ENCODE measurements at regions not wholly inside any gene's neighbourhood (a gene's known extent, or its start where the extent isn't known, plus 50 kb on each side); places are given as distances from the start of the nearest gene placed in this dataset.
"Not testable (repeated sequence)": the region's sequence is repeated elsewhere in the genome, so short reads cannot be mapped to it uniquely, and the experiment has no call there.

DNA sequence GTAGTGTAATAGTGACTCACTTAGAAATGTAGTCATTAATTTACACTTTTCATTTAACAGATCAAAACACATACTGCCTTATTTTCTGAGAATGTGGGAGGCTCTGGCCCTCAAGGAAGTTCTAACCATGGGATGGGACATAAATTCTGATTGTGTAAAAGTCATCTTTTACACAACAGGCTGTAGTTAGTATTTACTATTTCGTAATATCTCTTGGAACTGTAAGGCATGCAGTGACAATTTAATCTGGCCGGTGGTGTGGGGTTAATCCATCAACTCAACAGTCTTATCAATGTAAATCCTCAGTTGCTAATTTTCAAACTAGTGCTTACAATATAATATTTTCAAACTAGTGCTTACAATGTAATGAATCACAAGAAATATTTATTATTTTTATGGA lies 1599.2 kb downstream of the EFNB2 start:
- no peaks in the 10 kb centered on the region for H3K9me2 ChIP-seq (ENCODE audit: low read depth, low read length)
- no peak overlapping the region for H3K9ac ChIP-seq (ENCODE audit: low read length)
- no peak overlapping the region for H3K4me2 ChIP-seq (ENCODE audit: low read length)
- H3K79me2 ChIP-seq (ENCODE audit: insufficient read depth, low read length): no peaks in the 10 kb centered on the region
- H3K4me1 ChIP-seq (ENCODE audit: insufficient read depth, low read length, severe bottlenecking): no peaks in the 10 kb centered on the region
- no peak for TF ChIP-seq EZH2 (IDR thresholded peaks at IDR 0.05; ENCODE audit: borderline replicate concordance, low read length)
- TF ChIP-seq, protein P1, sequence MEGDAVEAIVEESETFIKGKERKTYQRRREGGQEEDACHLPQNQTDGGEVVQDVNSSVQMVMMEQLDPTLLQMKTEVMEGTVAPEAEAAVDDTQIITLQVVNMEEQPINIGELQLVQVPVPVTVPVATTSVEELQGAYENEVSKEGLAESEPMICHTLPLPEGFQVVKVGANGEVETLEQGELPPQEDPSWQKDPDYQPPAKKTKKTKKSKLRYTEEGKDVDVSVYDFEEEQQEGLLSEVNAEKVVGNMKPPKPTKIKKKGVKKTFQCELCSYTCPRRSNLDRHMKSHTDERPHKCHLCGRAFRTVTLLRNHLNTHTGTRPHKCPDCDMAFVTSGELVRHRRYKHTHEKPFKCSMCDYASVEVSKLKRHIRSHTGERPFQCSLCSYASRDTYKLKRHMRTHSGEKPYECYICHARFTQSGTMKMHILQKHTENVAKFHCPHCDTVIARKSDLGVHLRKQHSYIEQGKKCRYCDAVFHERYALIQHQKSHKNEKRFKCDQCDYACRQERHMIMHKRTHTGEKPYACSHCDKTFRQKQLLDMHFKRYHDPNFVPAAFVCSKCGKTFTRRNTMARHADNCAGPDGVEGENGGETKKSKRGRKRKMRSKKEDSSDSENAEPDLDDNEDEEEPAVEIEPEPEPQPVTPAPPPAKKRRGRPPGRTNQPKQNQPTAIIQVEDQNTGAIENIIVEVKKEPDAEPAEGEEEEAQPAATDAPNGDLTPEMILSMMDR (IDR thresholded peaks at IDR 0.05; ENCODE audit: low read length): no peak
- H2AFZ ChIP-seq (ENCODE audit: low read length): no peak overlapping the region
- no peak overlapping the region for H3K4me3 ChIP-seq (ENCODE audit: low read depth, low read length, poor library complexity, severe bottlenecking)
- no peaks in the 10 kb centered on the region for H4K20me1 ChIP-seq (ENCODE audit: insufficient read depth, low read length)
- 0 out of 2 replicates have a peak, but pooled peaks cover 2% of the 10 kb centered on the region for H3K9me3 ChIP-seq (ENCODE audit: low read length)
- H3K36me3 ChIP-seq (ENCODE audit: insufficient read depth, low read length): no peaks in the 10 kb centered on the region
- H3K27ac ChIP-seq (ENCODE audit: low read depth, low read length, poor library complexity, severe bottlenecking): no peak overlapping the region
- no peaks in the 10 kb centered on the region for H3K27me3 ChIP-seq (ENCODE audit: insufficient read depth, low read length)
- no peaks in the 10 kb centered on the region for H3F3A ChIP-seq (ENCODE audit: insufficient read depth, low read length)

GRCh38 chr13:104920513-104920912 lies 1614.9 kb downstream of the EFNB2 start:
- not testable (repeated sequence) for H3K9me2 ChIP-seq (ENCODE audit: low read depth, low read length); H3K27ac ChIP-seq (ENCODE audit: low read depth, low read length, poor library complexity, severe bottlenecking); H3F3A ChIP-seq (ENCODE audit: insufficient read depth, low read length); H3K27me3 ChIP-seq (ENCODE audit: insufficient read depth, low read length); H3K79me2 ChIP-seq (ENCODE audit: insufficient read depth, low read length); H3K4me3 ChIP-seq (ENCODE audit: low read depth, low read length, poor library complexity, severe bottlenecking); H2AFZ ChIP-seq (ENCODE audit: low read length); H3K9ac ChIP-seq (ENCODE audit: low read length); H3K4me2 ChIP-seq (ENCODE audit: low read length); H3K36me3 ChIP-seq (ENCODE audit: insufficient read depth, low read length); H4K20me1 ChIP-seq (ENCODE audit: insufficient read depth, low read length); H3K4me1 ChIP-seq (ENCODE audit: insufficient read depth, low read length, severe bottlenecking); H3K9me3 ChIP-seq (ENCODE audit: low read length)

DNA sequence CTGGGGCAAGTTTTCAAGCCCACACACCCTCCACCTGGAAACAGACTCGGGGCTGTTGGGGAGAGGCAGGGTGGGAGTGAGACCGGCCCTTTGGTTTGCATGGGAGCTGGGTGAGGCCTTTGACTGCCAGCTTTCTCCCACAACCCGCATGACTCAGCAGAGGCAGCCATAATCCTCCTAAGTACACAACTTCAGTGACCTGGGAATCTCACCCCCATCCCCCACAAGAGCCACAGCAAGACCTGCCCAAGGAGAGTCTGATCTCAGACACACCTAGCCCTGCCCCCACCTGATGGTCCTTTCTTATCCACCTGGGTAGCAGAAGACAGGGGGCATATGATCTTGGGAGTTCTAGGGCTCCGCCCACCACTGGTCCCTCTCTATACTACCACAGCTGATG lies 1615.4 kb downstream of the EFNB2 start:
- H3K36me3 ChIP-seq (ENCODE audit: insufficient read depth, low read length): no peaks in the 10 kb centered on the region
- no peaks in the 10 kb centered on the region for H3K79me2 ChIP-seq (ENCODE audit: insufficient read depth, low read length)
- no peaks in the 10 kb centered on the region for H4K20me1 ChIP-seq (ENCODE audit: insufficient read depth, low read length)
- H2AFZ ChIP-seq (ENCODE audit: low read length): no peak overlapping the region
- H3K9me2 ChIP-seq (ENCODE audit: low read depth, low read length): no peaks in the 10 kb centered on the region
- H3K9me3 ChIP-seq (ENCODE audit: low read length): no peaks in the 10 kb centered on the region
- no peak overlapping the region for H3K27ac ChIP-seq (ENCODE audit: low read depth, low read length, poor library complexity, severe bottlenecking)
- H3K9ac ChIP-seq (ENCODE audit: low read length): no peak overlapping the region
- H3F3A ChIP-seq (ENCODE audit: insufficient read depth, low read length): no peaks in the 10 kb centered on the region
- no peak for TF ChIP-seq EZH2 (IDR thresholded peaks at IDR 0.05; ENCODE audit: borderline replicate concordance, low read length)
- TF ChIP-seq, protein P1 (IDR thresholded peaks at IDR 0.05; ENCODE audit: low read length): no peak
- H3K4me3 ChIP-seq (ENCODE audit: low read depth, low read length, poor library complexity, severe bottlenecking): no peak overlapping the region
- H3K4me2 ChIP-seq (ENCODE audit: low read length): no peak overlapping the region
- H3K4me1 ChIP-seq (ENCODE audit: insufficient read depth, low read length, severe bottlenecking): no peaks in the 10 kb centered on the region
- no peaks in the 10 kb centered on the region for H3K27me3 ChIP-seq (ENCODE audit: insufficient read depth, low read length)

GRCh38 chr13:104900191-104900817 lies 1635.2 kb downstream of the EFNB2 start:
- Histone ChIP-seq H3K4me2 (ENCODE audit: low read length) (no peak overlapping the region), H3K36me3 (ENCODE audit: insufficient read depth, low read length) (no peaks in the 10 kb centered on the region), H3K9ac (ENCODE audit: low read length) (no peak overlapping the region), H3K79me2 (ENCODE audit: insufficient read depth, low read length) (no peaks in the 10 kb centered on the region), H3K27me3 (ENCODE audit: insufficient read depth, low read length) (no peaks in the 10 kb centered on the region), H3K4me3 (ENCODE audit: low read depth, low read length, poor library complexity, severe bottlenecking) (no peak overlapping the region), H2AFZ (ENCODE audit: low read length) (no peak overlapping the region), H3K27ac (ENCODE audit: low read depth, low read length, poor library complexity, severe bottlenecking) (no peak overlapping the region), H3K9me3 (ENCODE audit: low read length) (no peaks in the 10 kb centered on the region), H3K4me1 (ENCODE audit: insufficient read depth, low read length, severe bottlenecking) (no peaks in the 10 kb centered on the region), H3F3A (ENCODE audit: insufficient read depth, low read length) (no peaks in the 10 kb centered on the region), H4K20me1 (ENCODE audit: insufficient read depth, low read length) (no peaks in the 10 kb centered on the region), H3K9me2 (ENCODE audit: low read depth, low read length) (no peaks in the 10 kb centered on the region)
- TF ChIP-seq, protein P1 (IDR thresholded peaks at IDR 0.05; ENCODE audit: low read length): no peak
- TF ChIP-seq EZH2 (IDR thresholded peaks at IDR 0.05; ENCODE audit: borderline replicate concordance, low read length): no peak
